ENCODE measurements at regions not wholly inside any gene's neighbourhood (a gene's known extent, or its start where the extent isn't known, plus 50 kb on each side); places are given as distances from the start of the nearest gene placed in this dataset.

- POLR2A ChIA-PET: interaction anchor here (0.5 to 2.9 kb wide), 2 partner anchors 211 to 288 kb away, joined by 5 to 26 read pairs; partner anchors contain the start of gene SEMA6A
- CTCF ChIA-PET: no interaction called here
Measured at GRCh38 chr5:116862632-116863455, 288.2 kb upstream of the SEMA6A start.

GRCh38 chr5:116861666-116862065 lies 287.0 kb upstream of the SEMA6A start:
- H3K4me1 Mint-ChIP-seq: peaks cover 69% of the 10 kb centered on the region
- POLR2A ChIA-PET: interaction anchor here (0.5 kb wide), 1 partner anchor 39 kb away, joined by 4 read pairs; no protein-coding TSS in a partner anchor
- no peak overlapping the region for H3K27ac Mint-ChIP-seq
- H3K9me3 Mint-ChIP-seq: no peaks in the 10 kb centered on the region
- H3K36me3 Mint-ChIP-seq: no peaks in the 10 kb centered on the region
- CTCF ChIA-PET: interaction anchor here (0.7 kb wide), 1 partner anchor 278 kb away, joined by 4 read pairs; no protein-coding TSS in a partner anchor
- DNase-seq (ENCODE audit: low spot score): no peak
- no peak for TF ChIP-seq STAT6 (CRISPR knock-in tag; conservative IDR thresholded peaks at IDR 0.05; ENCODE audit: low read depth)
- TF ChIP-seq CBFB (CRISPR knock-in tag; IDR thresholded peaks at IDR 0.05; ENCODE audit: low read depth): no peak
- no peak for TF ChIP-seq NR1H2 (CRISPR knock-in tag; IDR thresholded peaks at IDR 0.05)
- no peak for TF ChIP-seq ATF6 (CRISPR knock-in tag; IDR thresholded peaks at IDR 0.05)
- TF ChIP-seq JAZF1 (CRISPR knock-in tag; IDR thresholded peaks at IDR 0.05): no peak
- no peak for TF ChIP-seq ZSCAN18 (CRISPR knock-in tag; IDR thresholded peaks at IDR 0.05)
- no peak for TF ChIP-seq ZNF416 (CRISPR knock-in tag; IDR thresholded peaks at IDR 0.05)
- no peak for TF ChIP-seq AR (CRISPR knock-in tag; IDR thresholded peaks at IDR 0.05)
- no peaks in the 10 kb centered on the region for H3K27me3 Mint-ChIP-seq (ENCODE audit: low read depth)
- no peak for ATAC-seq
- no peak overlapping the region for H3K4me3 Mint-ChIP-seq

More at GRCh38 chr5:116862632-116863455, 288.2 kb upstream of the SEMA6A start:
- Mint-ChIP-seq H3K4me3 (no peak overlapping the region), H3K9me3 (no peaks in the 10 kb centered on the region), H3K36me3 (no peaks in the 10 kb centered on the region), H3K4me1 (peaks cover 68% of the 10 kb centered on the region), H3K27me3 (ENCODE audit: low read depth) (no peaks in the 10 kb centered on the region), H3K27ac (peak overlapping the region; percentile 98)
- TF ChIP-seq ZNF512 (CRISPR knock-in tag; IDR thresholded peaks at IDR 0.05; ENCODE audit: borderline replicate concordance) (peak; percentile 97), ZNF423 (CRISPR knock-in tag; IDR thresholded peaks at IDR 0.05) (no peak), GABPB1 (CRISPR knock-in tag; IDR thresholded peaks at IDR 0.05) (peak; percentile 56; the same call in 1 of the 2 replicates), HMGA2 (CRISPR knock-in tag; IDR thresholded peaks at IDR 0.05) (no peak)
- no peak for DNase-seq (ENCODE audit: low spot score)
- ATAC-seq: no peak
